Naive thymus-derived CD4-positive, alpha-beta T cell (primary cell): ENCODE measurements at regions not wholly inside any gene's neighbourhood (a gene's known extent, or its start where the extent isn't known, plus 50 kb on each side); places are given as distances from the start of the nearest gene placed in this dataset.

Experiments
- ATAC-seq: fragments of 150-1000 bp; cut with Tn5 transposase; 2 replicates; pipeline ENCODE4 v1.10.0; 2021; ENCODE audit warnings: mild to moderate bottlenecking, moderate library complexity
- CTCF ChIA-PET: fragments of 350-600 bp; sonication (Branson Sonifier 250); formaldehyde crosslinking; loops from one replicate; lab custom pipeline; 2021; ENCODE audit warnings: antibody characterized with exemption; lab: Charles Lee
- POLR2A ChIA-PET: fragments of 350-600 bp; sonication (Branson Sonifier 250); formaldehyde crosslinking; loops from one replicate; lab custom pipeline; 2021; ENCODE audit warnings: antibody characterized with exemption, inconsistent platforms; lab: Charles Lee
- DNase-seq, 9 donors: peaks; one replicate each; pipeline versions ENCODE4 v3.0.0 to v3.0.0-alpha.2; 2020 to 2022; ENCODE audit warnings: mixed read lengths in 1 of 9
- H3K27ac ChIP-seq: one replicate; pipeline ENCODE4 v1.7.0; 2013; ENCODE audit warnings: mild to moderate bottlenecking, low read depth, low read length, moderate library complexity
- H3K27me3 ChIP-seq, 2 donors: one replicate each; pipeline ENCODE4 v1.7.0; 2013; ENCODE audit warnings: low read length in 2 of 2, mild to moderate bottlenecking in 2 of 2, moderate library complexity in 2 of 2; ENCODE audit not compliant: control insufficient read depth in 2 of 2, insufficient read depth in 2 of 2
- H3K36me3 ChIP-seq, 3 experiments: 1 replicate in 2 of 3; 2 replicates in 1 of 3; pipeline ENCODE4 v1.7.0; 2013; ENCODE audit warnings: low read length in 3 of 3, mild to moderate bottlenecking in 3 of 3, moderate library complexity in 1 of 3; ENCODE audit not compliant: insufficient read depth in 3 of 3, control insufficient read depth in 2 of 3
- H3K4me1 ChIP-seq, 2 donors: one replicate each; pipeline ENCODE4 v1.7.0; 2013; ENCODE audit warnings: low read length in 2 of 2, mild to moderate bottlenecking in 2 of 2, moderate library complexity in 1 of 2; ENCODE audit not compliant: control insufficient read depth in 2 of 2, insufficient read depth in 2 of 2
- H3K4me3 ChIP-seq: 2 replicates; pipeline ENCODE4 v1.7.0; 2013; ENCODE audit warnings: mild to moderate bottlenecking, low read length
- H3K9me3 ChIP-seq, 3 experiments: 1 replicate in 2 of 3; 2 replicates in 1 of 3; pipeline ENCODE4 v1.7.0; 2013; ENCODE audit warnings: low read length in 3 of 3; ENCODE audit not compliant: control insufficient read depth in 2 of 3
- H3K27ac Mint-ChIP-seq, 9 donors: one replicate each; pipeline ENCODE4 v1.8.0; 2020 to 2022; ENCODE audit warnings: mixed read lengths in 9 of 9, mild to moderate bottlenecking in 8 of 9, moderate library complexity in 5 of 9, inconsistent platforms in 2 of 9
- H3K27me3 Mint-ChIP-seq, 5 donors: one replicate each; pipeline ENCODE4 v1.8.0; 2021 to 2022; ENCODE audit warnings: mixed read lengths in 5 of 5, mild to moderate bottlenecking in 1 of 5
- H3K36me3 Mint-ChIP-seq, 5 donors: one replicate each; pipeline ENCODE4 v1.8.0; 2020 to 2022; ENCODE audit warnings: mixed read lengths in 5 of 5, mild to moderate bottlenecking in 3 of 5, inconsistent platforms in 1 of 5
- H3K4me1 Mint-ChIP-seq, 7 donors: one replicate each; pipeline ENCODE4 v1.8.0; 2020 to 2022; ENCODE audit warnings: mixed read lengths in 7 of 7, mild to moderate bottlenecking in 3 of 7, inconsistent platforms in 1 of 7
- H3K4me3 Mint-ChIP-seq, 10 donors: one replicate each; pipeline ENCODE4 v1.8.0; 2020 to 2022; ENCODE audit warnings: mild to moderate bottlenecking in 10 of 10, mixed read lengths in 10 of 10, moderate library complexity in 6 of 10, inconsistent platforms in 2 of 10
- H3K9me3 Mint-ChIP-seq, 11 donors: one replicate each; pipeline ENCODE4 v1.8.0; 2020 to 2022; ENCODE audit warnings: mixed read lengths in 11 of 11, mild to moderate bottlenecking in 4 of 11, inconsistent platforms in 1 of 11, moderate library complexity in 1 of 11
- intact Hi-C, 2 donors: fragments of 100-400 bp; cut with micrococcal nuclease; formaldehyde crosslinking; loops; one replicate each; pipeline ENCODE4 v1.15.1; 2023

GRCh38 chr3:64808061-64808460 is 120.3 kb upstream of the ADAMTS9 start:
- ChIA-PET POLR2A (no interaction called here), CTCF (no interaction called here)
- H3K27ac Mint-ChIP-seq: no peak overlapping the region
- no peaks in the 10 kb centered on the region for H3K36me3 Mint-ChIP-seq
- no peaks in the 10 kb centered on the region for H3K27me3 Mint-ChIP-seq
- peaks cover 0 to 16% (median 3%) of the 10 kb centered on the region in 11 donors for H3K9me3 Mint-ChIP-seq
- no peaks in the 10 kb centered on the region for H3K4me1 ChIP-seq
- intact Hi-C loops: no loop called here
- no peaks in the 10 kb centered on the region for H3K27me3 ChIP-seq
- no peaks in the 10 kb centered on the region for H3K36me3 ChIP-seq
- H3K4me3 ChIP-seq: no peak overlapping the region
- ATAC-seq (no peak), DNase-seq (no peak)
- no peaks in the 10 kb centered on the region for H3K9me3 ChIP-seq
- H3K4me3 Mint-ChIP-seq: no peak overlapping the region
- H3K4me1 Mint-ChIP-seq: no peaks in the 10 kb centered on the region
- H3K27ac ChIP-seq: no peak overlapping the region

- DNase-seq (no peak), ATAC-seq (no peak)
- intact Hi-C loops: no loop called here
- Histone ChIP-seq H3K4me3 (no peak overlapping the region), H3K36me3 (no peaks in the 10 kb centered on the region), H3K27ac (no peak overlapping the region), H3K27me3 (no peaks in the 10 kb centered on the region), H3K9me3 (no peaks in the 10 kb centered on the region), H3K4me1 (no peaks in the 10 kb centered on the region)
- Mint-ChIP-seq H3K4me1 (no peaks in the 10 kb centered on the region), H3K36me3 (no peaks in the 10 kb centered on the region), H3K9me3 (peaks cover 0 to 15% (median 0%) of the 10 kb centered on the region in 11 donors), H3K27me3 (no peaks in the 10 kb centered on the region), H3K4me3 (no peak overlapping the region), H3K27ac (no peak overlapping the region)
- CTCF ChIA-PET: no interaction called here
- POLR2A ChIA-PET: no interaction called here
These were observed 119.1 kb upstream of the ADAMTS9 start for GRCh38 chr3:64806668-64807605.

GRCh38 chr3:64805978-64806377 is 118.2 kb upstream of the ADAMTS9 start:
- no peaks in the 10 kb centered on the region for H3K27me3 ChIP-seq
- H3K4me3 ChIP-seq: no peak overlapping the region
- no peaks in the 10 kb centered on the region for H3K4me1 Mint-ChIP-seq
- H3K36me3 ChIP-seq: no peaks in the 10 kb centered on the region
- ATAC-seq: no peak
- H3K27me3 Mint-ChIP-seq: no peaks in the 10 kb centered on the region
- H3K27ac Mint-ChIP-seq: no peak overlapping the region
- no peaks in the 10 kb centered on the region for H3K9me3 ChIP-seq
- no peak overlapping the region for H3K27ac ChIP-seq
- CTCF ChIA-PET: no interaction called here
- no peak for DNase-seq
- POLR2A ChIA-PET: no interaction called here
- no peak overlapping the region for H3K4me3 Mint-ChIP-seq
- H3K9me3 Mint-ChIP-seq: peaks cover 0 to 15% (median 0%) of the 10 kb centered on the region in 11 donors
- H3K4me1 ChIP-seq: no peaks in the 10 kb centered on the region
- no peaks in the 10 kb centered on the region for H3K36me3 Mint-ChIP-seq
- intact Hi-C loops: no loop called here

- H3K36me3 ChIP-seq: no peaks in the 10 kb centered on the region
- no peak for DNase-seq
- Mint-ChIP-seq H3K27ac (no peak overlapping the region), H3K36me3 (no peaks in the 10 kb centered on the region), H3K27me3 (no peaks in the 10 kb centered on the region), H3K4me1 (no peaks in the 10 kb centered on the region), H3K9me3 (peaks cover 0 to 15% (median 0%) of the 10 kb centered on the region in 11 donors), H3K4me3 (no peak overlapping the region)
- intact Hi-C loops: no loop called here
- H3K4me1 ChIP-seq: no peaks in the 10 kb centered on the region
- ChIA-PET CTCF (no interaction called here), POLR2A (no interaction called here)
- no peaks in the 10 kb centered on the region for H3K9me3 ChIP-seq
- H3K4me3 ChIP-seq: no peak overlapping the region
- H3K27ac ChIP-seq: no peak overlapping the region
- H3K27me3 ChIP-seq: no peaks in the 10 kb centered on the region
- ATAC-seq: no peak
These were observed 117.4 kb upstream of the ADAMTS9 start for GRCh38 chr3:64805248-64805647.

GRCh38 chr3:64803469-64803868 is 115.7 kb upstream of the ADAMTS9 start:
- Mint-ChIP-seq H3K4me1 (no peaks in the 10 kb centered on the region), H3K36me3 (no peaks in the 10 kb centered on the region), H3K9me3 (peaks cover 0 to 15% (median 0%) of the 10 kb centered on the region in 11 donors), H3K4me3 (no peak overlapping the region), H3K27ac (no peak overlapping the region), H3K27me3 (no peaks in the 10 kb centered on the region)
- H3K9me3 ChIP-seq: no peaks in the 10 kb centered on the region
- DNase-seq (no peak), ATAC-seq (no peak)
- H3K4me3 ChIP-seq: no peak overlapping the region
- H3K27me3 ChIP-seq: no peaks in the 10 kb centered on the region
- POLR2A ChIA-PET: no interaction called here
- H3K4me1 ChIP-seq: no peaks in the 10 kb centered on the region
- intact Hi-C loops: no loop called here
- H3K27ac ChIP-seq: no peak overlapping the region
- CTCF ChIA-PET: no interaction called here
- no peaks in the 10 kb centered on the region for H3K36me3 ChIP-seq

- POLR2A ChIA-PET: no interaction called here
These were observed 114.7 kb upstream of the ADAMTS9 start for GRCh38 chr3:64802460-64802859.

GRCh38 chr3:64801856-64802255 is 114.1 kb upstream of the ADAMTS9 start:
- intact Hi-C loops: no loop called here
- ATAC-seq (no peak), DNase-seq (no peak)
- POLR2A ChIA-PET: no interaction called here
- Histone ChIP-seq H3K36me3 (no peaks in the 10 kb centered on the region), H3K4me3 (no peak overlapping the region), H3K27ac (no peak overlapping the region), H3K4me1 (no peaks in the 10 kb centered on the region), H3K27me3 (no peaks in the 10 kb centered on the region), H3K9me3 (no peaks in the 10 kb centered on the region)
- Mint-ChIP-seq H3K4me3 (no peak overlapping the region), H3K27ac (no peak overlapping the region), H3K36me3 (no peaks in the 10 kb centered on the region), H3K27me3 (no peaks in the 10 kb centered on the region), H3K9me3 (peaks cover 0 to 15% (median 0%) of the 10 kb centered on the region in 11 donors), H3K4me1 (no peaks in the 10 kb centered on the region)
- CTCF ChIA-PET: no interaction called here

More at GRCh38 chr3:64802460-64802859, 114.7 kb upstream of the ADAMTS9 start:
- CTCF ChIA-PET: no interaction called here
- H3K27me3 Mint-ChIP-seq: no peaks in the 10 kb centered on the region
- H3K4me3 Mint-ChIP-seq: no peak overlapping the region
- intact Hi-C loops: no loop called here
- Histone ChIP-seq H3K36me3 (no peaks in the 10 kb centered on the region), H3K27me3 (no peaks in the 10 kb centered on the region), H3K4me3 (no peak overlapping the region), H3K4me1 (no peaks in the 10 kb centered on the region), H3K27ac (no peak overlapping the region), H3K9me3 (no peaks in the 10 kb centered on the region)
- no peak for DNase-seq
- no peak overlapping the region for H3K27ac Mint-ChIP-seq
- H3K9me3 Mint-ChIP-seq: peaks cover 0 to 15% (median 0%) of the 10 kb centered on the region in 11 donors
- no peaks in the 10 kb centered on the region for H3K36me3 Mint-ChIP-seq
- ATAC-seq: no peak
- H3K4me1 Mint-ChIP-seq: no peaks in the 10 kb centered on the region
